ENCODE measurements at regions not wholly inside any gene's neighbourhood (a gene's known extent, or its start where the extent isn't known, plus 50 kb on each side); places are given as distances from the start of the nearest gene placed in this dataset.

DNA sequence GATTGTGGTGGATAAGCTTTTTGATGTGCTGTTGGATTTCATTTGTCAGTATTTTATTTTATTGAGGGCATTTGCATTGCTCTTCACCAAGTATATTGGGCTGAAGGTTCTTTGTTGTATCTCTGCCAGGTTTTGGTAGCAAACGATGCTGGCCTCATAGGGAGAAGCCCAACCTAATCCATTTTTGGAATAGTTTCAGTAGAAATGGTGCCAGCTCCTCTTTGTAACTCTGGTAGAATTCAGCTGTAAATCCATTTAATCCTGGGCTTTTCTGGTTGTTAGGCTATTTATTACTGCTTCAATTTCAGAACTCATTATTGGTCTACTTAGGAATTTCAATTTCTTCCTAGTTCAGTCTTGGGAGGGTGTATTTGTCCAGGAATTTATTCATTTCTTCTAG is 309.8 kb upstream of the SETBP1 start:
- peaks cover 11% of the 10 kb centered on the region for H3K9me3 Mint-ChIP-seq
- CTCF ChIA-PET, result no interaction called here
- peaks cover 6 to 15% of the 10 kb centered on the region in 2 experiments for H3K9me3 ChIP-seq (ENCODE audit: control insufficient read depth in 1 of 2, insufficient read depth in 1 of 2, low read length in 2 of 2)
- H3K4me1 ChIP-seq (ENCODE audit: insufficient read depth, low read length), result no peaks in the 10 kb centered on the region
- no peaks in the 10 kb centered on the region for H3K36me3 ChIP-seq (ENCODE audit: insufficient read depth, low read length)
- no peak overlapping the region for H3K27ac ChIP-seq (ENCODE audit: low read depth in 1 of 2, low read length in 2 of 2)
- DNase-seq, result no peak
- POLR2A ChIA-PET, result no interaction called here
- no peaks in the 10 kb centered on the region for H3K27me3 ChIP-seq (ENCODE audit: control insufficient read depth in 1 of 2, insufficient read depth in 2 of 2, low read length in 2 of 2)
- no peaks in the 10 kb centered on the region for H3K4me1 Mint-ChIP-seq (ENCODE audit: low read depth)
- no peak for ATAC-seq (ENCODE audit: poor library complexity)
- H3K27me3 Mint-ChIP-seq, result no peaks in the 10 kb centered on the region
- H3K27ac Mint-ChIP-seq, result no peak overlapping the region
- TF ChIP-seq, protein P1, sequence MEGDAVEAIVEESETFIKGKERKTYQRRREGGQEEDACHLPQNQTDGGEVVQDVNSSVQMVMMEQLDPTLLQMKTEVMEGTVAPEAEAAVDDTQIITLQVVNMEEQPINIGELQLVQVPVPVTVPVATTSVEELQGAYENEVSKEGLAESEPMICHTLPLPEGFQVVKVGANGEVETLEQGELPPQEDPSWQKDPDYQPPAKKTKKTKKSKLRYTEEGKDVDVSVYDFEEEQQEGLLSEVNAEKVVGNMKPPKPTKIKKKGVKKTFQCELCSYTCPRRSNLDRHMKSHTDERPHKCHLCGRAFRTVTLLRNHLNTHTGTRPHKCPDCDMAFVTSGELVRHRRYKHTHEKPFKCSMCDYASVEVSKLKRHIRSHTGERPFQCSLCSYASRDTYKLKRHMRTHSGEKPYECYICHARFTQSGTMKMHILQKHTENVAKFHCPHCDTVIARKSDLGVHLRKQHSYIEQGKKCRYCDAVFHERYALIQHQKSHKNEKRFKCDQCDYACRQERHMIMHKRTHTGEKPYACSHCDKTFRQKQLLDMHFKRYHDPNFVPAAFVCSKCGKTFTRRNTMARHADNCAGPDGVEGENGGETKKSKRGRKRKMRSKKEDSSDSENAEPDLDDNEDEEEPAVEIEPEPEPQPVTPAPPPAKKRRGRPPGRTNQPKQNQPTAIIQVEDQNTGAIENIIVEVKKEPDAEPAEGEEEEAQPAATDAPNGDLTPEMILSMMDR (IDR thresholded peaks at IDR 0.05), result no peak
- intact Hi-C loops (cut with DNase I, micrococcal nuclease), result no loop called here
- H3K36me3 Mint-ChIP-seq (ENCODE audit: low read depth), result no peaks in the 10 kb centered on the region
- H3K4me3 Mint-ChIP-seq, result no peak overlapping the region
- H3K4me3 ChIP-seq (ENCODE audit: low read length), result no peak overlapping the region

DNA sequence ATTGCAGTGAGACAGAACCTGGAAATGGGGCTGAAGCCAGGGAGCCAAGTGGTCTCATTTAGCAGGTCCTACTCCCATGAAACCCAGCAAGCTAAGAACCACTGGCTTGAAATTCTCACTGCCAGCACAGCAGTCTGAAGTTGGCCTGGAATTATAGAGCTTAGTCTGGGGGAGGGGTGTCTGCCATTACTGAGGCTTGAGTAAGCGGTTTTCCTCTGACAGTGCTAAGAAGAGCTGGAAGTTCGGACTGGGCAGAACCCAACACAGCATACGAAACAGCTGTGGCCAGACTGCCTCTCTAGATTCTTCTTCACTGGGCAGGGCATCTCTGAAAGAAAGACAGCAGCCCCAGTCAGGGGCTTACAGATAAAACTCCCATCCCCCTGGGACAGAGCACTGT is 305.7 kb upstream of the SETBP1 start:
- CTCF ChIA-PET, result no interaction called here
- H3K9me3 ChIP-seq (ENCODE audit: control insufficient read depth in 1 of 2, insufficient read depth in 1 of 2, low read length in 2 of 2), result peaks cover 6 to 7% of the 10 kb centered on the region in 2 experiments

DNA sequence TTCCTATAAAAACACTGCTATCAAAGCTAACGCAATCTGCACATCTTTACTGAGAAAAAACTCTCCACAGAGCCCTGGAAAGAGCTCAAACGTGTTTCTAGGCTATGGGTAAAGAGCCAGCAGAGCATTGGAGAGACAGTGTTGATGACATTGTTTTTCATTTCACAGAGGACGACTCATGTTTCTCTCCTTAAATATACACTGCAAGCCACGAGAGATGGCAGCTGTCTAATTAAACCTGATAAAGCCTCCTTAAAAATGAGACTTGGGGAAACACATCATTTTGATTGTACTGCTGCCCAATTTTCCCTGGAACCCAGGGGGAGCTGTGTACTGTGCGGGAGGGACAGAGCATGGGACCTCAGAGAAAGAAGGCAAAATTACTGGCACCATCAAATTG is 294.3 kb upstream of the SETBP1 start:
- H3K4me3 Mint-ChIP-seq, result no peak overlapping the region
- H3K27ac Mint-ChIP-seq, result no peak overlapping the region
- TF ChIP-seq, protein P1 (IDR thresholded peaks at IDR 0.05), result no peak
- no peaks in the 10 kb centered on the region for H3K27me3 Mint-ChIP-seq
- Histone ChIP-seq H3K9me3 (ENCODE audit: control insufficient read depth in 1 of 2, insufficient read depth in 1 of 2, low read length in 2 of 2) (no peaks in the 10 kb centered on the region), H3K4me1 (ENCODE audit: insufficient read depth, low read length) (no peaks in the 10 kb centered on the region), H3K27ac (ENCODE audit: low read depth in 1 of 2, low read length in 2 of 2) (no peak overlapping the region), H3K36me3 (ENCODE audit: insufficient read depth, low read length) (no peaks in the 10 kb centered on the region), H3K27me3 (ENCODE audit: control insufficient read depth in 1 of 2, insufficient read depth in 2 of 2, low read length in 2 of 2) (no peaks in the 10 kb centered on the region), H3K4me3 (ENCODE audit: low read length) (no peak overlapping the region)
- H3K9me3 Mint-ChIP-seq, result no peaks in the 10 kb centered on the region
- intact Hi-C loops (cut with DNase I, micrococcal nuclease), result no loop called here
- no peaks in the 10 kb centered on the region for H3K36me3 Mint-ChIP-seq (ENCODE audit: low read depth)
- ATAC-seq (ENCODE audit: poor library complexity), result no peak
- H3K4me1 Mint-ChIP-seq (ENCODE audit: low read depth), result no peaks in the 10 kb centered on the region
- POLR2A ChIA-PET, result no interaction called here
- CTCF ChIA-PET, result no interaction called here
- DNase-seq, result no peak

More for the DNA sequence above, 305.7 kb upstream of the SETBP1 start:
- Histone ChIP-seq H3K4me1 (ENCODE audit: insufficient read depth, low read length) (no peaks in the 10 kb centered on the region), H3K36me3 (ENCODE audit: insufficient read depth, low read length) (no peaks in the 10 kb centered on the region), H3K4me3 (ENCODE audit: low read length) (no peak overlapping the region), H3K27ac (ENCODE audit: low read depth in 1 of 2, low read length in 2 of 2) (no peak overlapping the region), H3K27me3 (ENCODE audit: control insufficient read depth in 1 of 2, insufficient read depth in 2 of 2, low read length in 2 of 2) (no peaks in the 10 kb centered on the region)
- ATAC-seq (ENCODE audit: poor library complexity), result no peak
- Mint-ChIP-seq H3K9me3 (peaks cover 21% of the 10 kb centered on the region), H3K36me3 (ENCODE audit: low read depth) (no peaks in the 10 kb centered on the region), H3K27me3 (no peaks in the 10 kb centered on the region), H3K27ac (no peak overlapping the region), H3K4me1 (ENCODE audit: low read depth) (no peaks in the 10 kb centered on the region), H3K4me3 (no peak overlapping the region)
- POLR2A ChIA-PET, result no interaction called here
- DNase-seq, result no peak
- intact Hi-C loops (cut with DNase I, micrococcal nuclease), result no loop called here
- TF ChIP-seq, protein P1 (IDR thresholded peaks at IDR 0.05), result no peak
